ENCODE measurements at regions not wholly inside any gene's neighbourhood (a gene's known extent, or its start where the extent isn't known, plus 50 kb on each side); places are given as distances from the start of the nearest gene placed in this dataset.

- H4K20me1 ChIP-seq (ENCODE audit: insufficient read depth, low read length): no peaks in the 10 kb centered on the region
- no peak overlapping the region for H2AK9ac ChIP-seq (replicated peaks; ENCODE audit: low read depth, low read length, poor library complexity)
- no peak overlapping the region for H2BK5ac ChIP-seq (ENCODE audit: low read depth, low read length, poor library complexity, severe bottlenecking)
- no peaks in the 10 kb centered on the region for H3K36me3 ChIP-seq (ENCODE audit: control insufficient read depth, insufficient read depth, low read length)
- no peak overlapping the region for H3K4ac ChIP-seq (ENCODE audit: low read depth, low read length)
- no peak overlapping the region for H2BK15ac ChIP-seq (ENCODE audit: low read depth, low read length)
- no peaks in the 10 kb centered on the region for H3K4me1 ChIP-seq (ENCODE audit: control insufficient read depth, insufficient read depth, low read length)
- no peaks in the 10 kb centered on the region for H3K9me1 ChIP-seq (ENCODE audit: insufficient read depth, low read length)
- peaks cover 6% of the 10 kb centered on the region; the same call in 1 of the 2 replicates for H3K9me3 ChIP-seq (ENCODE audit: control insufficient read depth, insufficient read depth, low read length)
- in situ Hi-C loops (cut with MboI; ENCODE audit: low sequenced_read_pairs): no loop called here
- ChIA-PET CTCF (no interaction called here), POLR2A (ENCODE audit: unreplicated experiment) (no interaction called here)
- TF ChIP-seq CHD1 (IDR thresholded peaks at IDR 0.05; ENCODE audit: low read depth, low read length) (no peak), FOS (IDR thresholded peaks at IDR 0.05; ENCODE audit: low read depth, low read length) (no peak), MXI1 (IDR thresholded peaks at IDR 0.05; ENCODE audit: borderline replicate concordance, low read depth, low read length) (no peak), SMC3 (IDR thresholded peaks at IDR 0.05; ENCODE audit: low read depth, low read length) (no peak), CEBPB (IDR thresholded peaks at IDR 0.05; ENCODE audit: low read depth, low read length) (no peak), RFX5 (IDR thresholded peaks at IDR 0.05; ENCODE audit: low read depth, low read length) (no peak), MAFK (IDR thresholded peaks at IDR 0.05; ENCODE audit: low read depth, low read length) (no peak), BHLHE40 (IDR thresholded peaks at IDR 0.05; ENCODE audit: low read depth, low read length) (no peak), POLR2A (IDR thresholded peaks at IDR 0.05; ENCODE audit: low read depth, low read length) (no peak), RAD21 (IDR thresholded peaks at IDR 0.05; ENCODE audit: low read length) (no peak), RCOR1 (IDR thresholded peaks at IDR 0.05; ENCODE audit: insufficient replicate concordance, low read length) (no peak)
- TF ChIP-seq, protein P1, sequence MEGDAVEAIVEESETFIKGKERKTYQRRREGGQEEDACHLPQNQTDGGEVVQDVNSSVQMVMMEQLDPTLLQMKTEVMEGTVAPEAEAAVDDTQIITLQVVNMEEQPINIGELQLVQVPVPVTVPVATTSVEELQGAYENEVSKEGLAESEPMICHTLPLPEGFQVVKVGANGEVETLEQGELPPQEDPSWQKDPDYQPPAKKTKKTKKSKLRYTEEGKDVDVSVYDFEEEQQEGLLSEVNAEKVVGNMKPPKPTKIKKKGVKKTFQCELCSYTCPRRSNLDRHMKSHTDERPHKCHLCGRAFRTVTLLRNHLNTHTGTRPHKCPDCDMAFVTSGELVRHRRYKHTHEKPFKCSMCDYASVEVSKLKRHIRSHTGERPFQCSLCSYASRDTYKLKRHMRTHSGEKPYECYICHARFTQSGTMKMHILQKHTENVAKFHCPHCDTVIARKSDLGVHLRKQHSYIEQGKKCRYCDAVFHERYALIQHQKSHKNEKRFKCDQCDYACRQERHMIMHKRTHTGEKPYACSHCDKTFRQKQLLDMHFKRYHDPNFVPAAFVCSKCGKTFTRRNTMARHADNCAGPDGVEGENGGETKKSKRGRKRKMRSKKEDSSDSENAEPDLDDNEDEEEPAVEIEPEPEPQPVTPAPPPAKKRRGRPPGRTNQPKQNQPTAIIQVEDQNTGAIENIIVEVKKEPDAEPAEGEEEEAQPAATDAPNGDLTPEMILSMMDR (conservative IDR thresholded peaks at IDR 0.05; ENCODE audit: low read depth, low read length): no peak
- TF ChIP-seq, protein P2, sequence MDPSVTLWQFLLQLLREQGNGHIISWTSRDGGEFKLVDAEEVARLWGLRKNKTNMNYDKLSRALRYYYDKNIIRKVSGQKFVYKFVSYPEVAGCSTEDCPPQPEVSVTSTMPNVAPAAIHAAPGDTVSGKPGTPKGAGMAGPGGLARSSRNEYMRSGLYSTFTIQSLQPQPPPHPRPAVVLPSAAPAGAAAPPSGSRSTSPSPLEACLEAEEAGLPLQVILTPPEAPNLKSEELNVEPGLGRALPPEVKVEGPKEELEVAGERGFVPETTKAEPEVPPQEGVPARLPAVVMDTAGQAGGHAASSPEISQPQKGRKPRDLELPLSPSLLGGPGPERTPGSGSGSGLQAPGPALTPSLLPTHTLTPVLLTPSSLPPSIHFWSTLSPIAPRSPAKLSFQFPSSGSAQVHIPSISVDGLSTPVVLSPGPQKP (IDR thresholded peaks at IDR 0.05; ENCODE audit: borderline replicate concordance, low read depth, low read length): no peak
- H3K23ac ChIP-seq (ENCODE audit: low read depth, low read length): no peak overlapping the region
- H3K27ac ChIP-seq (ENCODE audit: insufficient read depth, low read length): no peak overlapping the region
- no peak overlapping the region for H3K14ac ChIP-seq (replicated peaks; ENCODE audit: low read depth, low read length)
- no peak overlapping the region for H2AFZ ChIP-seq (replicated peaks; ENCODE audit: low read length, poor library complexity)
- H3K4me2 ChIP-seq (ENCODE audit: low read depth, low read length): no peak overlapping the region
- intact Hi-C loops (cut with micrococcal nuclease): no loop called here
- no peaks in the 10 kb centered on the region for H3K27me3 ChIP-seq (ENCODE audit: control insufficient read depth, insufficient read depth, low read length)
- dilution Hi-C loops (cut with HindIII; ENCODE audit: low sequenced_read_pairs, unreplicated experiment): no loop called here
- no peak overlapping the region for H2AK5ac ChIP-seq (ENCODE audit: low read depth, low read length)
- no peaks in the 10 kb centered on the region for H3K79me1 ChIP-seq (ENCODE audit: low read depth in 1 of 2, low read length in 2 of 2)
- H3K9ac ChIP-seq (ENCODE audit: low read depth, low read length): no peak overlapping the region
- no peak overlapping the region for H4K91ac ChIP-seq (ENCODE audit: insufficient read depth, low read depth, low read length)
- no CpG with 5 or more reads among the region's 2 CpGs for WGBS, 2 experiments (ENCODE audit: extremely low coverage in 2 of 2, insufficient read length in 1 of 2)
- BruUV-seq (replicated peaks): no TSS peak
- no peak overlapping the region for H2BK120ac ChIP-seq (ENCODE audit: low read depth, low read length)
- H4K5ac ChIP-seq (ENCODE audit: low read depth, low read length): no peak overlapping the region
- DNase-seq (no peak), ATAC-seq (ENCODE audit: low read depth) (no peak)
- H3K18ac ChIP-seq (ENCODE audit: low read depth, low read length): no peak overlapping the region
- H3K56ac ChIP-seq (ENCODE audit: extremely low read depth, insufficient read depth, low read length): no peak overlapping the region
- no peak overlapping the region for H4K8ac ChIP-seq (ENCODE audit: low read depth in 2 of 2, low read length in 2 of 2)
- no peak overlapping the region for H2BK20ac ChIP-seq (ENCODE audit: low read depth, low read length)
- no peak overlapping the region for H3K4me3 ChIP-seq (ENCODE audit: insufficient read depth, low read depth, low read length)
Observed at GRCh38 chr18:47370052-47370451, 118.6 kb upstream of the SKOR2 start.
